ENCODE measurements at regions not wholly inside any gene's neighbourhood (a gene's known extent, or its start where the extent isn't known, plus 50 kb on each side); places are given as distances from the start of the nearest gene placed in this dataset.

DNA sequence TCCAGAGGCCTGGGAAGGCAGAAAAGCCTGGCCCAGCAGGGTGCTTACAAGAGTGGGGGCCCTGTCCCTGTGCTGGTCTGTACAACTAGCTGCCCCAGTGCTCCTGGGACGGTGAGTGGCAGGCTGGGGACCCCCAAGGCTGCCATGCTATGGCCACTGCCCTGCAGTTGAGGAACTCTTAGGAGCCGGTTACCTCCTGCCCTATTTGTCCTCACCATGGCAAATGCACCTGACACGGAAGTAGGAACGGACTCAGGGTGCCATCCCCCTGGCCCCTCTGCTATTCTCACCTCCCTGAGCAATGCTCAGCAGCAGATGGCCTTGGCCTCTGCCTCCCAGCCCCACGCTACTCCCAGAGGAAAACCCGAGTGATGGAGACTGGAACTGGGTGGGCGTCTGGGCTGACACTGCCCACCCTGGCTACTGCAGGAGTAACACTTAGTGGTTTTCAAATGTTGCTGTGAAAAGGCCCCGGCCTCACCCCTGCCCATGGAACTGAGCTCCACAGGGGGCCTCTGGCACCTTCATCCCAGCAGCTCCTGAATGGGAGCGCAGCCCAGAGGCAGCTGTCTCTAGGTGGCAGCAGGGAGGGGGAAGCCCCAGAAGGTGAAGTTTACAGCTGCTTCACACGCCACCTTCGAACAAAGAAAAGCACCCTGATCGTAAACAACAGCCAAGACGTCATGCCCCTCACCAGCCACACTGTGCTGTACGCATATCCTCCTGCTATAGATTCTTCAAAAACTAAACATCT lies 105.3 kb downstream of the CTTN start:
- POLR2A ChIA-PET, result no interaction called here
- DNase-seq (no peak), ATAC-seq (no peak)
- no peaks in the 10 kb centered on the region for H3K9me3 Mint-ChIP-seq (ENCODE audit: low read depth)
- H3K4me3 Mint-ChIP-seq, result no peak overlapping the region
- CTCF ChIA-PET, result no interaction called here
- H3K27ac Mint-ChIP-seq, result no peak overlapping the region
- intact Hi-C loops (cut with DNase I, micrococcal nuclease), result no loop called here
- no peaks in the 10 kb centered on the region for H3K4me1 Mint-ChIP-seq
- no peaks in the 10 kb centered on the region for H3K27me3 Mint-ChIP-seq
- H3K36me3 Mint-ChIP-seq (ENCODE audit: low read depth), result no peaks in the 10 kb centered on the region

GRCh38 chr11:70504246-70505020 lies 106.1 kb downstream of the CTTN start:
- no peaks in the 10 kb centered on the region for H3K9me3 Mint-ChIP-seq (ENCODE audit: low read depth)
- H3K36me3 Mint-ChIP-seq (ENCODE audit: low read depth), result no peaks in the 10 kb centered on the region
- ChIA-PET POLR2A (no interaction called here), CTCF (no interaction called here)
- ATAC-seq, result no peak
- no peaks in the 10 kb centered on the region for H3K4me1 Mint-ChIP-seq
- H3K4me3 Mint-ChIP-seq, result no peak overlapping the region
- intact Hi-C loops (cut with DNase I, micrococcal nuclease), result no loop called here
- H3K27ac Mint-ChIP-seq, result no peak overlapping the region
- H3K27me3 Mint-ChIP-seq, result no peaks in the 10 kb centered on the region
- DNase-seq, result no peak

GRCh38 chr11:70505331-70505731 lies 107.0 kb downstream of the CTTN start:
- Mint-ChIP-seq H3K9me3 (ENCODE audit: low read depth) (no peaks in the 10 kb centered on the region), H3K4me1 (no peaks in the 10 kb centered on the region), H3K27ac (no peak overlapping the region), H3K36me3 (ENCODE audit: low read depth) (no peaks in the 10 kb centered on the region), H3K27me3 (no peaks in the 10 kb centered on the region), H3K4me3 (no peak overlapping the region)
- intact Hi-C loops (cut with DNase I, micrococcal nuclease), result no loop called here
- no peak for ATAC-seq
- CTCF ChIA-PET, result no interaction called here
- no peak for DNase-seq
- POLR2A ChIA-PET, result no interaction called here

- ChIA-PET CTCF (no interaction called here), POLR2A (interaction anchor here (0.6 kb wide), 1 partner anchor 14 kb away, joined by 3 read pairs; no protein-coding TSS in a partner anchor)
- Mint-ChIP-seq H3K4me3 (no peak overlapping the region), H3K9me3 (ENCODE audit: low read depth) (peaks cover 3% of the 10 kb centered on the region), H3K27me3 (peaks cover 4% of the 10 kb centered on the region), H3K4me1 (no peaks in the 10 kb centered on the region), H3K27ac (no peak overlapping the region), H3K36me3 (ENCODE audit: low read depth) (no peaks in the 10 kb centered on the region)
- intact Hi-C loops (cut with DNase I, micrococcal nuclease), result no loop called here
- no peak for ATAC-seq
- no peak for DNase-seq
These were observed 107.7 kb downstream of the CTTN start for GRCh38 chr11:70505761-70506657.

DNA sequence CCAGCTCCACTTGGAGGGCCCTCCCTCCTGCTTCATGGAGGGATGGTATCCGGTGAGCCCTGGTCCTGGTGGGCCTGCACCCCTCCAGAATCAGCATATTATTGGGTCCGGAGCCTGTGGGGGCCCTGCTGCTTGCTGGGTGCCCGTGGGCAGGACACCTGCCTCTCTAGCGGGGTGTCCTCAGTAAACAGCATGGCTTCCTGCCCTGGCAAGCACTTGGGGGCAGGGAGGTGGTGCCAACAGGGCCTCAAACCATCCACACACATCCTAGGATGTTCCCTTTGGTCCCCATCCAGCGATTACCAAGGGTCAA lies 108.3 kb downstream of the CTTN start:
- CTCF ChIA-PET, result no interaction called here
- intact Hi-C loops (cut with DNase I, micrococcal nuclease), result no loop called here
- Mint-ChIP-seq H3K27me3 (peaks cover 4% of the 10 kb centered on the region), H3K36me3 (ENCODE audit: low read depth) (no peaks in the 10 kb centered on the region), H3K4me3 (no peak overlapping the region), H3K4me1 (no peaks in the 10 kb centered on the region), H3K9me3 (ENCODE audit: low read depth) (peaks cover 6% of the 10 kb centered on the region), H3K27ac (no peak overlapping the region)
- ATAC-seq, result no peak
- POLR2A ChIA-PET, result interaction anchor here (0.6 kb wide), 1 partner anchor 13 kb away, joined by 3 read pairs; no protein-coding TSS in a partner anchor
- no peak for DNase-seq

DNA sequence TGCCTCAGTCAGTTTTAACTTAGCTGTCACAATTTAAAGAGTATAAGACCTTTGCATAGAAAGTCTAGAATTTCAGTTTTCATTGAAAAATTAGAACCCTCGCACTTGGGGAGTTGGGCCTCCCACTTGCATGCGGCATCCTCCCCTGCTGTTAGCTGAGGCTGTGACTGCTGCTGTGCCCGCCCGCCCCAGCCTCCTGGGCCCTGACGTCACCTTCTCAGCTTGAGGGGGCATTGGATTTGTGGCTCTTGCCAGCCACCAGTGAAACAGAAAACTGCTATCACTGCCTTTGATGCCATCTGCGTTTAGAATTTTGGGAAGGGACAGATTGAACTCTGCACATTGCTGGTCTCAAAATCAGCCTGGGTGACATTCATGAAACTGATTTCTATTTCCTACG lies 108.7 kb downstream of the CTTN start:
- H3K27me3 Mint-ChIP-seq, result peaks cover 4% of the 10 kb centered on the region
- ATAC-seq, result no peak
- DNase-seq, result no peak
- CTCF ChIA-PET, result no interaction called here
- no peaks in the 10 kb centered on the region for H3K36me3 Mint-ChIP-seq (ENCODE audit: low read depth)
- POLR2A ChIA-PET, result interaction anchor here (0.6 kb wide), 1 partner anchor 13 kb away, joined by 3 read pairs; no protein-coding TSS in a partner anchor
- H3K4me1 Mint-ChIP-seq, result no peaks in the 10 kb centered on the region
- no peak overlapping the region for H3K4me3 Mint-ChIP-seq
- H3K27ac Mint-ChIP-seq, result no peak overlapping the region
- intact Hi-C loops (cut with DNase I, micrococcal nuclease), result no loop called here
- H3K9me3 Mint-ChIP-seq (ENCODE audit: low read depth), result peaks cover 10% of the 10 kb centered on the region

- no peak overlapping the region for H3K4me3 Mint-ChIP-seq
- POLR2A ChIA-PET, result no interaction called here
- no peak for ATAC-seq
These were observed 109.3 kb downstream of the CTTN start for GRCh38 chr11:70507466-70508230.

GRCh38 chr11:70508231-70508480 lies 109.8 kb downstream of the CTTN start:
- no peak for ATAC-seq
- Mint-ChIP-seq H3K9me3 (ENCODE audit: low read depth) (peaks cover 21% of the 10 kb centered on the region), H3K36me3 (ENCODE audit: low read depth) (no peaks in the 10 kb centered on the region), H3K27me3 (peaks cover 4% of the 10 kb centered on the region), H3K4me1 (no peaks in the 10 kb centered on the region), H3K4me3 (no peak overlapping the region), H3K27ac (no peak overlapping the region)
- ChIA-PET CTCF (no interaction called here), POLR2A (no interaction called here)
- intact Hi-C loops (cut with DNase I, micrococcal nuclease), result no loop called here
- no peak for DNase-seq

More at GRCh38 chr11:70507466-70508230, 109.3 kb downstream of the CTTN start:
- peaks cover 4% of the 10 kb centered on the region for H3K27me3 Mint-ChIP-seq
- no peak for DNase-seq
- CTCF ChIA-PET, result no interaction called here
- no peak overlapping the region for H3K27ac Mint-ChIP-seq
- intact Hi-C loops (cut with DNase I, micrococcal nuclease), result no loop called here
- H3K36me3 Mint-ChIP-seq (ENCODE audit: low read depth), result no peaks in the 10 kb centered on the region
- peaks cover 16% of the 10 kb centered on the region for H3K9me3 Mint-ChIP-seq (ENCODE audit: low read depth)
- no peaks in the 10 kb centered on the region for H3K4me1 Mint-ChIP-seq

DNA sequence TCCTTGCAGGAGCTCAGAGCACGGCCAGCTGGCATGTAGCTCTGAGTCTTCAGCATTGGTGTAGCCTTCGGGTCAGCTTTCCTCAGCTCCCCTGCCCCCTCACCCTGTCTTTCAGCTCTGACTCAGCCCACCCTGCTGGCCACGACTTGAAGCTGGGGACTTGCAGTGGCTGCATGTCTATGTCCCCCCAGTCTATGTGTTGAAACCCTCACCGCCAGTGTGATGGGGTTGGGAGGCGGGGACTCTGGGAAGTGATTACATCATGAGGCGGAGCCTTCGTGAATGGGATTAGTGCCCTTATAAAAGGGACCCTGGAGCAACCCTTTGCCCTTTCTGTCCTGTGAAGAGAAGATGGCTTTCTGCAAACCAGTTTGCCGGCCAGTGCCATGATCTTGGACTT lies 111.1 kb downstream of the CTTN start:
- ATAC-seq (no peak), DNase-seq (no peak)
- Mint-ChIP-seq H3K27ac (no peak overlapping the region), H3K27me3 (peaks cover 7% of the 10 kb centered on the region), H3K4me3 (no peak overlapping the region), H3K4me1 (no peaks in the 10 kb centered on the region), H3K36me3 (ENCODE audit: low read depth) (no peaks in the 10 kb centered on the region), H3K9me3 (ENCODE audit: low read depth) (peaks cover 28% of the 10 kb centered on the region)
- intact Hi-C loops (cut with DNase I, micrococcal nuclease), result no loop called here
- ChIA-PET POLR2A (no interaction called here), CTCF (interaction anchor here (0.7 kb wide), 1 partner anchor 282 kb away, joined by 3 read pairs; no protein-coding TSS in a partner anchor)

GRCh38 chr11:70510106-70510505 lies 111.8 kb downstream of the CTTN start:
- Mint-ChIP-seq H3K27me3 (peaks cover 8% of the 10 kb centered on the region), H3K27ac (no peak overlapping the region), H3K4me3 (no peak overlapping the region), H3K4me1 (no peaks in the 10 kb centered on the region), H3K9me3 (ENCODE audit: low read depth) (peaks cover 28% of the 10 kb centered on the region), H3K36me3 (ENCODE audit: low read depth) (no peaks in the 10 kb centered on the region)
- DNase-seq, result no peak
- ATAC-seq, result no peak
- intact Hi-C loops (cut with DNase I, micrococcal nuclease), result no loop called here
- POLR2A ChIA-PET, result no interaction called here
- CTCF ChIA-PET, result no interaction called here

DNA sequence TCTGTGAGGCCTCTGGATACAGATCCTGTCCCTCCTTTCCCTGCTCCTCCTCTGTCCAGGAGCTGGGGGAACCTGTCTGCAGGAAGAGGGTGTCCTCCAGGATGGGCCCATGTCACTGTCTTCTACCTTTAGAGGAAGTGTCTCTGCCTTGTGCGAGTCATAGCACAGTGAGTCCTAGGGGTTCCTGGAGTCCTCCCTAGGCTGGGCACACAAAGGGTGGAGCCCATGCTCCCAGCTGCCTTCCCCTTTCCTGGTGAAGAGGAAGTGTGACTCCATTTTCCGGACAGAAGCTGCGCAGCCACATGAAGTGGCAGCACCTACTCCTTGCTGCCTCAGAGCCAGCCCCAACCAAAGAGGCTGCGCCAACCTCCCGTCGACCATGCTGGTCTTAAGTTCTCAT lies 112.2 kb downstream of the CTTN start:
- ATAC-seq (no peak), DNase-seq (no peak)
- no peaks in the 10 kb centered on the region for H3K4me1 Mint-ChIP-seq
- intact Hi-C loops (cut with DNase I, micrococcal nuclease), result no loop called here
- no peak overlapping the region for H3K27ac Mint-ChIP-seq
- peaks cover 8% of the 10 kb centered on the region for H3K27me3 Mint-ChIP-seq
- ChIA-PET CTCF (no interaction called here), POLR2A (no interaction called here)
- no peaks in the 10 kb centered on the region for H3K36me3 Mint-ChIP-seq (ENCODE audit: low read depth)
- H3K9me3 Mint-ChIP-seq (ENCODE audit: low read depth), result peaks cover 28% of the 10 kb centered on the region
- H3K4me3 Mint-ChIP-seq, result no peak overlapping the region

All from activated CD4-positive, alpha-beta T cell treated with anti-CD3 and anti-CD28 coated beads for 36 hours (primary cell).